CMK (cell line): ENCODE measurements at regions not wholly inside any gene's neighbourhood (a gene's known extent, or its start where the extent isn't known, plus 50 kb on each side); places are given as distances from the start of the nearest gene placed in this dataset.

Experiments used
- DNase-seq: peaks from one replicate; pipeline ENCODE4 v3.0.0-alpha.2; 2010; ENCODE audit warnings: low read depth

DNA sequence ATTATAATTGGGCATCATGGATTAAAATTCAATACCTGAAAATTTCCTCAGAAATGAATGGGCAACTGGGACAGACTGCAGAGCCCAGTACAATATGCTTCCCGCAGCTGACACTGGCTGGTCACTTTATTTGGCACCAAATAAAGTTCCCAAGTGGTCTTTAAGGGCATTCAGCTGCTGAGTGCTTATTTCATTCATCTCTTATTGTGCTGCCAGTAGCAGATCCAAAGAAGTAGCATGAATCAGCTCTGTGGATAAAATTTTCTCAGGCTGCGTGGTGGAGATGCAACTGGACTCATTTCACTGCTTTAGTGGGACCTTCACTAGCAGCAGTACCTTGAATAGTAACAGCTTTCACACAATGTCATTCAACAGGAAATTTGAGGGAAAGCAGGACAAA lies 226.3 kb upstream of the ADGRL2 start:
- no peak for DNase-seq

DNA sequence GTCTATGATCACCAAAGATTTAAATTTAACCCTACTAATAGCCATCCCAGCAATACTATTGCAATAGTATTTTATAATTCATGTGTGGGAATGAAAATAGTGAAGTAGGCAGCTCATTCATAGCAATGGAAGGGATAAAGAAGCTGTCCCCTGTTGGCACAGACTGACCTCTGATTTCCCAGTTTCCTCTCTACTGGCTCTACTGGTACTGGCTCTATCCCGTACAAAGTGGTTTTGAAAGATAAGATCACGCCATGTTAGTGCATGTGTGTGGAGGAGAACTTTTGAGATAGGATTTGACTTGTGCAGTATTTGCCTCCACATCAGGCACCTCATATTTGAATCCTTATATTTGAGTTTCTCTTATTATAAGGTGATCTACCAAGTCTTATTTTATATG lies 227.3 kb upstream of the ADGRL2 start:
- DNase-seq = no peak

DNA sequence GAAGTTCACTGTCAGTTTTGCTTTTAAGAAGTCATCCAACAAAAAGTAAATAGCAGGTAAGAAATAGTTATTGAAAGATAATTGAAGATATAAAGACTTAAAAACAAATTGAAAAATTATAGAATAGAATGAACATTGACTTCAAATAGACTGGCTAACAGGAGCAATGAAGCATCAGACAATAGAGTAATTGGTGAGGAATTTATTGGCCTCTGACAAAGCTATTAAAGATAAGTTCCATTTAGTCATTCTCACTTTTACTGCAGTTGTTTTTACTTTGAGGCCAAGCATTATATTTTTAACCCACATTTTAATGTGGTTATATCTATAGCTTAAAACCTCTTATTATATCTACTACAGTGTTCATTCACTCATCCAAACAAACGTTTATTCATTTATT lies 228.8 kb upstream of the ADGRL2 start:
- DNase-seq = no peak

DNA sequence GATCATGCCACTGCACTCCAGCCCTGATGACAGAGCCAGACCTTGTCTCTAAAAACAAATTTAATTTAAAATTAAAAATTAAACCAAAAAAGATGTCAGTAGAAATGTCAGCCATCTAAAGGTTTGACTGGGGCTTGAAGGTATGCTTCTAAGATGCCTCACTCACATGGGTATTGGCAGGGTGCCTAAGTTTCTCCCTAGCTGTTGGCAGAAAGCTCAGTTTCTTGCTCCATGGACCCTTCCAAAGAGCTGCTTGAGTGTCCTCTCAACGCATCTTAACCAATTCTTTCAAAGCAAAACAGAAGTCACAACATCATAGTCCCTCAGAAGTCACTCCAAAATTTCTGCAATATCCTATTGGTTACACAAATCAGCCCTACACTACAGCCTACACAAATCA lies 231.0 kb upstream of the ADGRL2 start:
- DNase-seq = no peak

GRCh38 chr1:81563632-81564031 lies 237.1 kb upstream of the ADGRL2 start:
- DNase-seq = no peak

- DNase-seq = no peak
Observed at GRCh38 chr1:81562934-81563333, 237.8 kb upstream of the ADGRL2 start.

GRCh38 chr1:81560629-81561028 lies 240.1 kb upstream of the ADGRL2 start:
- DNase-seq = no peak

DNA sequence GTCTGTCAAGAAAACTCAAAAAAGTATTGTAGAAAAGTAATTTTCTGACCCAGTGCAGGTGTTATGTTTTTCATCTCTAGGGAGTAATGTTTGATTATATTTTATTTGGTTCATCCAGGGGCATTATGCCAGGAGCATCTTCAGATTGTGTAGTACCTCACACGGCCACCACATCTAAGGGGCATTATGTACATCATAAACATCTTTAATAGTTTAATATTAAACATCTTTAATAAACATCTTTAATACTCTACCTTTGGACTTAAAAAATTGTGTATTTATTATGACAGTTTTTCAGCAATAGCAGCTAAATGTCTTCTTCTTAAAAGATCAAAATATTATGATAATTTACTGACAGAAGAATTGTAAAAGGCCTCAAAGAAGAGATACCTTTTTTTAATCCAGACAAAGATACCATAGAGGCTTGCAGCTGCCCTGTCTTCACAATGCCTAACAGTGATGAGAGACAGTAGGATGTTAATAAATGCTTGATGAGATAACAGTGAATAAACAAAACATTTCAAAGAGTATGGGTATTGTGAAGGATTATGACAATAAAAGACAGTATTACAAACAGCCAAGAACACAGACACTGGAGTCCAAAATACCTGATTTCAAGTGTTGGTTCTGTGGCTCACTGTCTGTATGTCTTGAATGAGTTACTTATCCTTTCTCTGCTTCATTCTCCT lies 240.9 kb upstream of the ADGRL2 start:
- no peak for DNase-seq

DNA sequence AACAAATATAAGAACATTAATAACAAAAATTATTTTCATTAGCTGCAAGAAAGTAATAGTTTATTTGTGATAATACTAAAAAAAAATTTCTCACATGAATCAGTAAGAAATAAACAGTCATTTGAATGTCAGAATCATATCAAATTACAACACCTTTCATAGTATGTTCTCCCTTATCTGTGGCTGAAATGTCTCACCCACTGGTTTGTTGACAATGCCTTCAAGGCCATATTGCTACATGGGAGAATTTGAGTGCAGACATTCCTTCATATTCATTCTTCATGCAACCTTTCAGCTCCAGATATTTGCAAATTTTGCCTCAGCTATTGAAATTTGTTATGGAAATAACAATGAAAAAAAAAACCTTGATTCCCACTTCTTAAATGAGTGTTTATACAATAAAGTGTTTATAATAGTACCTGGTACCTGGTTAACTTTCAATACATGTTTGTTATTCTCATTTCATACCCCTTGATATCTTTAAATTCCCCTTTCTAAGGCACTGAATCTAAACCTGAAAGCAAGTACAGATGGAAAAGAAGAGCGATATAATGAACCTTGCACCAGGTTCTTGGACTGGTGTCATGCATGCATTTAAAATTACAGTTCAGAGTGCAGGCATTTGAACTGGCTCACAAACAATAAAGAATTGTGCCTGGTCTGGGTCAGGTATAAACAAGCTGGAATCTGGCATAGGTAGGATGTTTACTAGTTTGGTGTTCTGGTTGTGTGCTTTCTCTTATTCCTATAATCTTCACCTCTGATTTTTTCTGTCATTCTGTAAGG lies 242.2 kb upstream of the ADGRL2 start:
- no peak for DNase-seq

DNA sequence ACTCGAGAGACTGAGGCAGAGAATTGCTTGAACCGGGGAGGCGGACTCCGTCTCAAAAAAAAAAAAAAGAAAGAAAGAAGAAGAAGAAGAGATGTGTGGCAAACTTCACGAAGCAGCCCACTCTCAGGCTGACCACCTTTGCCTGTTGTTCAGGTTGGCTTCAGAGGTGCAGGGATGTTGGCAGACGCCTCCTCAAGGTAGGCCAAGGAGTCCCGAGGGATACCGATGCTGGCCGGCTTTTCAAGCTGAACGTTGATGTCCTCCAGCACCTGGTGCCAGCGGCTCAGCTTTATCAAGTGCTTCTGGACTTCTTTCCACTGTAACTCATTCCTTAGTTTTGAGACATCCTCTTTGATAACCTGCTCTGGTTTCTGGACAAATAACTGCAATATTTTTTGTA lies 243.8 kb upstream of the ADGRL2 start:
- no peak for DNase-seq

DNA sequence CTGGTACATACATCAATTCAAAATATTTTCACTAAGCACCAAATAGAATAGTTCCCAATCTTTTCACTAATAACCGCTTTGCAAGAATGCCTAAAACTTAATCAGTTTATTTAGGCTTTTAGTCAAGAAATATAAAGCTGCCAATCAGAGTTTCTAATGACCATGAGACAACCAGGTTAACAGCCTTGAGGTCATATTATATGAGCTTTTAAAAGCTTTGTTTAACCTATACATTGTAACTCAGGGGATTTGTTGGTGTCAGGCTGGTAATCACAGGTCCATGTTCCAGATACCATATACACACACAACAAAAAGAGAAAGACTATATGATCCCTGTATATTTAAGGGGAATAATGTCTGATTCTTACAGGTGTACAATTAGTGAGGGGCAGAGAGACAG lies 246.2 kb upstream of the ADGRL2 start:
- DNase-seq = no peak

DNA sequence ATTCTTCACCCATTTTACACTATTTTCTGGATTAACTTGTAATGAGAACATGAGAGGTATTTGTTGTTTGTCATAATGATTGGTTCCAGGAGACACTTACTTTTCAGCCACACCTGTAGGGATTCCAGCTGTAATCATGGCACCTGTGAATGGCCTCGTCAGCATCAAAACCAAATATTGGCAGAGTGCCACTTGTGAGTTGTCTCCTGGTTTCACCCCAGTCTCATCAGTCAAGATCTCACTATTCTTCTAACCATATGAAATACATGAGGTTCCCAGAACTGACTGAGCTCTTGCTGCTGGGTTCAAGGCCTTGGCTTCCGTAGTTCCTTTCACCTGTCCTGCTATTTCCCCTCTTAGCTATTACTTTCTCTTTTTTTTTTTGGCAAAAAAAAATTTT lies 246.6 kb upstream of the ADGRL2 start:
- no peak for DNase-seq

- DNase-seq = no peak
Observed at GRCh38 chr1:81553503-81553902, 247.2 kb upstream of the ADGRL2 start.

- no peak for DNase-seq
Observed at GRCh38 chr1:81551946-81552345, 248.8 kb upstream of the ADGRL2 start.

DNA sequence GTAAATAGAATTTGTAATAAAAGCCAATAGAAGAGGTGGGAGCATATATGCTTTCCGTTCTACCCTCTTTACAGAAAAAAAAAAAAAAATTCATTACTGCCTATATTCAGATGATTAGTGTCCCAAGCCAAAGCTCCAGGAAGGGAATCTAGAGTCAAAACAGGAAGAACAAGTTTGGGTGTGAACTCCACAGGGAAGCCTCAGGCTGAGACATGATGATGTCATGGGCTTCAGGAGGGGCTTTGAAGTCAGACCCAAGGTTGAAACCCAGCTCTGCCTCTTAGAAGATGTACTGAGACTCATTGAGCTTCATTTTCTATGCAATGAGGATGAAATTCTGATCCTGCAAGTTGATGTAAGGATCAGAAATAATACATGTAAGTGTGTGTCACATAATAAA lies 250.0 kb upstream of the ADGRL2 start:
- no peak for DNase-seq

GRCh38 chr1:81549588-81550127 lies 251.1 kb upstream of the ADGRL2 start:
- no peak for DNase-seq

- no peak for DNase-seq
Observed at GRCh38 chr1:81548918-81549587, 251.7 kb upstream of the ADGRL2 start.

DNA sequence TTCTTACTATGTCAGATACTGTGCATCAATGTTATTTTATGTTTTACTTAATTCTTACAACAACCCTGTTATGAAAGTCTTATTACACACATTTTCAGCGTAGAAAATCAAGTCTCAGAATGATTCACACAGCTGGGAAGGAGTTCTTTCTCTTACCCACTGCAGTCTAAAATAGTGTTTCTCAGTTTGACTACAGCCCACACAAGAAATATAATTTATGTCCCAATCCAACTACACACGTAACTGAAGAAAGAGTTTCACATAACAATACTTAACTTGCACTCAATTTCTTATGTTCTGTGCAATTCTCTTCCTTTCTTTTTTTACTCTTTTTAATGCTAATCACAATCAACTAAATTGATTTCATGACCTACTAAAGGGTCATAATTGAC lies 252.8 kb upstream of the ADGRL2 start:
- no peak for DNase-seq

DNA sequence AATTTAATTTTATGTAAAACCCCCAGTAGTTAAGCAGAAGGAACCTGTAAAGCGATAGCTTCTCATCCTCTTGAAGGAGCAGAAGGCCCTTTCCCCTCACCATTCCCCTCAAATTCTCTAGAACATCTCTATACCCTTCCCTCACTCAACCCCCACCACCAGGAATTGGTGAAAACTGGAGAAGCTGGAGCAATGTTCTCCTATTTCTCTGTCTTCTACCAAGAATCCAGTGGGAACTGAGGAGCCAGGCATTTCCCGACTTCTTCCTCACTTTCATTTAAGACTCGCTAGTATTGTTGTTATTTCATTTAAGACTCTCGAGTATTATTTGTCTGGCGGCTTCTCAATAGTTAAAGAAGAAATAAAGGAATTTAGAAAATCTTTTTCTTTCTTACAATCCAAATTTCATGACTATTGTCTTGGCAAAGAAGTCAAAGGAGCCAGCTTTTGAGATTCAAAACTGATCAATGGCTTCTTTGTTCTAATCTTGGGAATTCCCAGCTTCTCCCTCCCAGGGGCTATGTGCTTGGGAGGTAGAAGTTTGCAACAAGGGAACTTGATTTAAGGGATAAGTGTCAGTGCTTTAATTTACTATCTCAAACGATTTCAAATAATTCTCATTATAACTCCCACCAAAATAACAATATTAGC lies 253.3 kb upstream of the ADGRL2 start:
- no peak for DNase-seq

DNA sequence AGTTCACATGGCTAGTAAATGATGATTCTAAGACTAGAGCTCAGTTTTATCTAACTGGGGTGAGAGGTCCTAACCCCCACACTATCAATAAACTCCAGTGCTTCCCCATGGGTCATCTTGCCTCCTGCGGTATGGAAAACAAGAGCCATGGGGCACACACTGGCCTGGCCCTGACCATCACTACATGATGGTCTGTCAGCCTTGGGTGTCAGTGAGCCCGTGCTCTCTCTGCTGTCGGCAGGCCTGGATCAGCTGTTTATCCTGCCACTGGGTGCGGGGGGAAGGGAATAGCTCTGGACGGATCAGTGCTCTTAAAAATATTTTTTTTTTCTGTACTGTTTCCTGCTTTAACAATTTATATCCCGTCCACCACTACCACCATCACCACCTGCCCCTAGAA lies 255.0 kb upstream of the ADGRL2 start:
- DNase-seq = no peak

GRCh38 chr1:81543764-81544163 lies 257.0 kb upstream of the ADGRL2 start:
- no peak for DNase-seq

- no peak for DNase-seq
Observed at GRCh38 chr1:81542196-81542595, 258.5 kb upstream of the ADGRL2 start.

- DNase-seq = no peak
Observed at GRCh38 chr1:81540216-81540615, 260.5 kb upstream of the ADGRL2 start.
